DND-41 (cell line): ENCODE measurements at regions not wholly inside any gene's neighbourhood (a gene's known extent, or its start where the extent isn't known, plus 50 kb on each side); places are given as distances from the start of the nearest gene placed in this dataset.
"Not testable (repeated sequence)": the region's sequence is repeated elsewhere in the genome, so short reads cannot be mapped to it uniquely, and the experiment has no call there.

ENCODE experiments used
- ATAC-seq: fragments of 200-7000 bp; cut with Tn5 transposase; 3 replicates; pipeline ENCODE4 v1.9.1; 2021; ENCODE audit warnings: low read depth; ENCODE audit not compliant: insufficient read depth
- DNase-seq: peaks from one replicate; pipeline ENCODE4 v3.0.0-alpha.2; 2020
- H2AFZ ChIP-seq: 2 replicates; pipeline ENCODE4 v1.6.0; 2012; ENCODE audit warnings: low read depth, low read length
- H3K27ac ChIP-seq: 2 replicates; pipeline ENCODE4 v1.5.1; 2012; ENCODE audit warnings: low read length, inconsistent platforms
- H3K27me3 ChIP-seq: fragments of 200-600 bp; sonication (generic); 2 replicates; pipeline ENCODE4 v1.6.0; 2012; ENCODE audit warnings: low read length, mild to moderate bottlenecking, inconsistent platforms; ENCODE audit not compliant: insufficient read depth, poor library complexity
- H3K36me3 ChIP-seq: 2 replicates; pipeline ENCODE4 v1.5.1; 2012; ENCODE audit warnings: low read length, inconsistent platforms; ENCODE audit not compliant: insufficient read depth
- H3K4me1 ChIP-seq: 2 replicates; pipeline ENCODE4 v1.5.1; 2012; ENCODE audit warnings: mild to moderate bottlenecking, low read length; ENCODE audit not compliant: insufficient read depth
- H3K4me2 ChIP-seq: 2 replicates; pipeline ENCODE4 v1.6.0; 2012; ENCODE audit warnings: mild to moderate bottlenecking, moderate library complexity, low read length, inconsistent platforms; ENCODE audit not compliant: insufficient read depth
- H3K4me3 ChIP-seq, 2 experiments: fragments of 200-600 bp in 1 of 2; shearing (Covaris generic) in 1 of 2; 2 replicates each; pipeline ENCODE4 v1.5.1; 2012 to 2016; ENCODE audit warnings: inconsistent platforms in 2 of 2, low read length in 2 of 2, mild to moderate bottlenecking in 2 of 2, low read depth in 1 of 2, moderate library complexity in 1 of 2
- H3K79me2 ChIP-seq: 2 replicates; pipeline ENCODE4 v1.6.0; 2012; ENCODE audit warnings: low read length, inconsistent platforms; ENCODE audit not compliant: insufficient read depth
- H3K9ac ChIP-seq: 2 replicates; pipeline ENCODE4 v1.6.0; 2012; ENCODE audit warnings: low read depth, mild to moderate bottlenecking, inconsistent platforms, low read length, moderate library complexity
- H3K9me3 ChIP-seq: 2 replicates; pipeline ENCODE4 v1.5.1; 2012; ENCODE audit warnings: low read length, moderate library complexity, mild to moderate bottlenecking, inconsistent platforms; ENCODE audit not compliant: insufficient read depth, severe bottlenecking
- H4K20me1 ChIP-seq: 2 replicates; pipeline ENCODE4 v1.6.0; 2012; ENCODE audit warnings: low read length; ENCODE audit not compliant: insufficient read depth
- CTCF ChIP-seq: IDR thresholded peaks from 2 replicates; pipeline ENCODE4 v1.5.1; 2012; ENCODE audit warnings: borderline replicate concordance, low read length, moderate library complexity, mild to moderate bottlenecking; ENCODE audit not compliant: poor library complexity, severe bottlenecking; ENCODE audit errors: extremely low read depth
- EZH2 ChIP-seq: IDR thresholded peaks from 3 replicates; pipeline ENCODE4 v1.6.1; 2012; ENCODE audit warnings: borderline replicate concordance, low read depth, mild to moderate bottlenecking, moderate library complexity, low read length, inconsistent platforms; ENCODE audit not compliant: severe bottlenecking

- H3K4me1 ChIP-seq, result no peaks in the 10 kb centered on the region
- no peaks in the 10 kb centered on the region for H3K36me3 ChIP-seq
- no peak for ATAC-seq
- TF ChIP-seq EZH2 (no peak), CTCF (no peak)
- H3K27ac ChIP-seq, result no peak overlapping the region
- no peak overlapping the region for H2AFZ ChIP-seq
- no peaks in the 10 kb centered on the region for H3K79me2 ChIP-seq
- no peaks in the 10 kb centered on the region for H3K27me3 ChIP-seq
- H4K20me1 ChIP-seq, result no peaks in the 10 kb centered on the region
- no peak overlapping the region for H3K4me3 ChIP-seq
- H3K4me2 ChIP-seq, result no peak overlapping the region
- H3K9me3 ChIP-seq, result no peaks in the 10 kb centered on the region
- no peak overlapping the region for H3K9ac ChIP-seq
- no peak for DNase-seq
Observed at GRCh38 chr3:75235631-75236030, 428.5 kb upstream of the FRG2C start.

GRCh38 chr3:75237053-75237452, 427.1 kb upstream of the FRG2C start:
- no peak for TF ChIP-seq CTCF
- no peak for TF ChIP-seq EZH2
- Histone ChIP-seq H3K9ac (no peak overlapping the region), H3K4me1 (no peaks in the 10 kb centered on the region), H3K4me3 (no peak overlapping the region), H2AFZ (no peak overlapping the region), H4K20me1 (no peaks in the 10 kb centered on the region), H3K27me3 (no peaks in the 10 kb centered on the region), H3K9me3 (no peaks in the 10 kb centered on the region), H3K36me3 (no peaks in the 10 kb centered on the region), H3K4me2 (no peak overlapping the region), H3K79me2 (no peaks in the 10 kb centered on the region), H3K27ac (no peak overlapping the region)
- DNase-seq (no peak), ATAC-seq (no peak)

- no peaks in the 10 kb centered on the region for H3K9me3 ChIP-seq
- no peak for DNase-seq
- H3K9ac ChIP-seq, result no peak overlapping the region
Observed at GRCh38 chr3:75237477-75237876, 426.7 kb upstream of the FRG2C start.

GRCh38 chr3:75241226-75241962, 422.7 kb upstream of the FRG2C start:
- not testable (repeated sequence) for H3K4me3 ChIP-seq, ATAC-seq, H4K20me1 ChIP-seq, H3K9ac ChIP-seq, H3K4me1 ChIP-seq, H3K79me2 ChIP-seq, H2AFZ ChIP-seq, H3K9me3 ChIP-seq, H3K27me3 ChIP-seq, H3K36me3 ChIP-seq, H3K27ac ChIP-seq, DNase-seq, H3K4me2 ChIP-seq

More at GRCh38 chr3:75237477-75237876, 426.7 kb upstream of the FRG2C start:
- no peak overlapping the region for H3K4me3 ChIP-seq
- H3K79me2 ChIP-seq, result no peaks in the 10 kb centered on the region
- no peaks in the 10 kb centered on the region for H3K36me3 ChIP-seq
- no peak overlapping the region for H3K4me2 ChIP-seq
- H2AFZ ChIP-seq, result no peak overlapping the region
- H3K4me1 ChIP-seq, result no peaks in the 10 kb centered on the region
- TF ChIP-seq EZH2, result no peak
- TF ChIP-seq CTCF, result no peak
- no peak overlapping the region for H3K27ac ChIP-seq
- no peak for ATAC-seq
- no peaks in the 10 kb centered on the region for H4K20me1 ChIP-seq
- H3K27me3 ChIP-seq, result no peaks in the 10 kb centered on the region
